ENCODE measurements at regions not wholly inside any gene's neighbourhood (a gene's known extent, or its start where the extent isn't known, plus 50 kb on each side); places are given as distances from the start of the nearest gene placed in this dataset.

- H2BK20ac ChIP-seq (ENCODE audit: low read depth, low read length, poor library complexity, severe bottlenecking), result no peak overlapping the region
- no peak overlapping the region for H3K4ac ChIP-seq (ENCODE audit: low read depth, low read length)
- no peaks in the 10 kb centered on the region; a peak in 1 of 5 replicates for H3K9me3 Mint-ChIP-seq
- no peak overlapping the region for H4K5ac ChIP-seq (ENCODE audit: insufficient read length, low read depth, low read length)
- no peak overlapping the region for H3K18ac ChIP-seq (ENCODE audit: insufficient read length, low read depth, low read length)
- H4K91ac ChIP-seq (ENCODE audit: insufficient read length, low read depth, low read length), result no peak overlapping the region
- H2AFZ ChIP-seq (ENCODE audit: low read length), result no peak overlapping the region
- no peak overlapping the region for H3K23ac ChIP-seq (ENCODE audit: insufficient read length, low read depth, low read length)
- H3K9ac ChIP-seq (ENCODE audit: extremely low read depth, insufficient read length, low read length), result no peak overlapping the region
- peaks cover 0 to 11% of the 10 kb centered on the region in 2 experiments for H3K4me1 Mint-ChIP-seq
- no peak overlapping the region for H2AK5ac ChIP-seq (ENCODE audit: insufficient read length, low read length)
- H3K27ac ChIP-seq (ENCODE audit: insufficient read length, low read depth, low read length), result no peak overlapping the region
- H2BK120ac ChIP-seq (ENCODE audit: low read depth, low read length, poor library complexity, severe bottlenecking), result no peak overlapping the region
- no peaks in the 10 kb centered on the region for H4K20me1 ChIP-seq (ENCODE audit: control insufficient read depth, insufficient read depth, insufficient read length)
- H3T11ph ChIP-seq (ENCODE audit: low read length), result no peak overlapping the region
- DNase-seq, result no peak
- no peak overlapping the region for H2BK12ac ChIP-seq (ENCODE audit: insufficient read length, low read depth, low read length)
- no peaks in the 10 kb centered on the region for H3K4me1 ChIP-seq (ENCODE audit: insufficient read depth, low read length)
- no peaks in the 10 kb centered on the region for H3K9me3 ChIP-seq (ENCODE audit: control insufficient read depth, low read depth, low read length)
- no peaks in the 10 kb centered on the region for H3K27me3 Mint-ChIP-seq (ENCODE audit: low read depth)
- H2BK5ac ChIP-seq (ENCODE audit: insufficient read length, low read length), result no peak overlapping the region
- H2BK15ac ChIP-seq (ENCODE audit: low read depth, low read length), result no peak overlapping the region
- no CpG with 5 or more reads among the region's 1 CpG for WGBS (ENCODE audit: extremely low coverage, insufficient read length, low lambda C conversion rate)
- H3K27me3 ChIP-seq (ENCODE audit: insufficient read depth, low read length), result no peaks in the 10 kb centered on the region
- no peak overlapping the region for H3K27ac Mint-ChIP-seq
- H3K14ac ChIP-seq (ENCODE audit: insufficient read depth, low read length), result no peak overlapping the region
- no peaks in the 10 kb centered on the region for H3K36me3 Mint-ChIP-seq (ENCODE audit: insufficient read depth in 1 of 3, low read depth in 3 of 3)
- H4K8ac ChIP-seq (replicated peaks; ENCODE audit: insufficient read length, low read depth, low read length), result no peak overlapping the region
- TF ChIP-seq CTCF (conservative IDR thresholded peaks at IDR 0.05), result no peak
- no peaks in the 10 kb centered on the region for H3K23me2 ChIP-seq (ENCODE audit: insufficient read length, low read depth, low read length, poor library complexity, severe bottlenecking)
- no peak overlapping the region for H3K4me3 Mint-ChIP-seq
- no peak overlapping the region for H3K56ac ChIP-seq (ENCODE audit: insufficient read length, low read depth, low read length)
- H3K79me1 ChIP-seq (ENCODE audit: insufficient read depth, low read depth, low read length, poor library complexity, severe bottlenecking), result no peaks in the 10 kb centered on the region
- no peaks in the 10 kb centered on the region for H3K79me2 ChIP-seq (ENCODE audit: insufficient read depth, low read length)
- no peak overlapping the region for H3K4me2 ChIP-seq (ENCODE audit: insufficient read depth, insufficient read length, low read length)
Observed at GRCh38 chr4:57973819-57974218, 863.6 kb upstream of the IGFBP7 start.
